CD14-positive monocyte (primary cell): ENCODE measurements at regions not wholly inside any gene's neighbourhood (a gene's known extent, or its start where the extent isn't known, plus 50 kb on each side); places are given as distances from the start of the nearest gene placed in this dataset.

Experiments
- DNase-seq, 3 donors: peaks; one replicate each; pipeline ENCODE4 v3.0.0-alpha.2; 2011 to 2022
- H2AFZ ChIP-seq: 2 replicates; pipeline ENCODE4 v1.6.0; 2012; ENCODE audit warnings: mild to moderate bottlenecking, low read depth, low read length, inconsistent platforms; ENCODE audit not compliant: insufficient read depth, poor library complexity, severe bottlenecking
- H3K27ac ChIP-seq, 2 donors: 1 replicate in 1 of 2; 2 replicates in 1 of 2; pipeline ENCODE4 v1.5.1; 2012 to 2013; ENCODE audit warnings: low read length in 2 of 2, control low read depth in 1 of 2, inconsistent platforms in 1 of 2, low read depth in 1 of 2, mild to moderate bottlenecking in 1 of 2
- H3K27me3 ChIP-seq, 2 donors: one replicate each; pipeline versions ENCODE4 v1.6.0 to v1.6.1; 2011 to 2013; ENCODE audit warnings: low read length in 2 of 2; ENCODE audit not compliant: control insufficient read depth in 2 of 2, insufficient read depth in 2 of 2
- H3K36me3 ChIP-seq, 2 donors: replicated peaks in 1 of 2; 1 replicate in 1 of 2; 2 replicates in 1 of 2; pipeline versions ENCODE4 v1.5.1 to v1.6.1; 2012 to 2013; ENCODE audit warnings: low read length in 2 of 2, control low read depth in 1 of 2, inconsistent platforms in 1 of 2, mild to moderate bottlenecking in 1 of 2; ENCODE audit not compliant: insufficient read depth in 2 of 2, control insufficient read depth in 1 of 2
- H3K4me1 ChIP-seq, 2 donors: 1 replicate in 1 of 2; 2 replicates in 1 of 2; pipeline versions ENCODE4 v1.5.1 to v1.6.1; 2012 to 2013; ENCODE audit warnings: low read length in 2 of 2, control low read depth in 1 of 2, inconsistent platforms in 1 of 2, mild to moderate bottlenecking in 1 of 2, moderate library complexity in 1 of 2; ENCODE audit not compliant: insufficient read depth in 2 of 2, control insufficient read depth in 1 of 2
- H3K4me2 ChIP-seq: replicated peaks from 2 replicates; pipeline ENCODE3; 2012; ENCODE audit warnings: low read length, moderate library complexity, mild to moderate bottlenecking; ENCODE audit not compliant: poor library complexity, severe bottlenecking; ENCODE audit errors: extremely low read depth
- H3K4me3 ChIP-seq, 3 experiments: fragments of 200-600 bp in 1 of 3; sonication (generic) in 1 of 3; replicated peaks in 1 of 3; 1 replicate in 2 of 3; 2 replicates in 1 of 3; pipeline ENCODE4 v1.5.1; 2011 to 2013; ENCODE audit warnings: low read length in 3 of 3, mild to moderate bottlenecking in 3 of 3, control low read depth in 2 of 3, low read depth in 2 of 3, inconsistent platforms in 1 of 3, moderate library complexity in 1 of 3
- H3K79me2 ChIP-seq: 2 replicates; pipeline ENCODE4 v1.6.0; 2012; ENCODE audit warnings: mild to moderate bottlenecking, control low read depth, inconsistent platforms, low read length, moderate library complexity; ENCODE audit not compliant: insufficient read depth
- H3K9ac ChIP-seq: 2 replicates; pipeline ENCODE4 v1.6.0; 2017; ENCODE audit warnings: low read length, mild to moderate bottlenecking; ENCODE audit not compliant: insufficient read depth, poor library complexity, severe bottlenecking
- H3K9me3 ChIP-seq, 2 donors: replicated peaks in 1 of 2; 1 replicate in 1 of 2; 2 replicates in 1 of 2; pipeline versions ENCODE4 v1.5.1 to v1.6.1; 2012 to 2013; ENCODE audit warnings: low read length in 2 of 2, control low read depth in 1 of 2; ENCODE audit not compliant: control insufficient read depth in 1 of 2, insufficient read depth in 1 of 2
- H4K20me1 ChIP-seq: 2 replicates; pipeline ENCODE4 v1.6.0; 2012; ENCODE audit warnings: mild to moderate bottlenecking, low read length, control low read depth, moderate library complexity; ENCODE audit not compliant: insufficient read depth
- H3K27ac Mint-ChIP-seq, 7 donors: one replicate each; pipeline ENCODE4 v1.8.0; 2020; ENCODE audit warnings: mild to moderate bottlenecking in 7 of 7, mixed read lengths in 7 of 7, moderate library complexity in 6 of 7, inconsistent platforms in 2 of 7
- H3K27me3 Mint-ChIP-seq, 3 donors: one replicate each; pipeline ENCODE4 v1.8.0; 2021 to 2022; ENCODE audit warnings: low read depth in 3 of 3, mild to moderate bottlenecking in 3 of 3, mixed read lengths in 3 of 3, moderate library complexity in 3 of 3, inconsistent platforms in 1 of 3
- H3K36me3 Mint-ChIP-seq, 2 donors: one replicate each; pipeline ENCODE4 v1.8.0; 2020; ENCODE audit warnings: mixed read lengths in 2 of 2, inconsistent platforms in 1 of 2, mild to moderate bottlenecking in 1 of 2
- H3K4me1 Mint-ChIP-seq: one replicate; pipeline ENCODE4 v1.8.0; 2020; ENCODE audit warnings: mild to moderate bottlenecking, mixed read lengths
- H3K4me3 Mint-ChIP-seq, 2 donors: one replicate each; pipeline ENCODE4 v1.8.0; 2020; ENCODE audit warnings: mild to moderate bottlenecking in 2 of 2, mixed read lengths in 2 of 2, moderate library complexity in 1 of 2
- H3K9me3 Mint-ChIP-seq, 7 donors: one replicate each; pipeline ENCODE4 v1.8.0; 2020 to 2022; ENCODE audit warnings: mixed read lengths in 7 of 7, mild to moderate bottlenecking in 6 of 7, moderate library complexity in 6 of 7, inconsistent platforms in 2 of 7
- CTCF ChIP-seq: fragments of 200-600 bp; IDR thresholded peaks from one replicate; pipeline ENCODE4 v1.8.0; 2022; ENCODE audit warnings: antibody characterized with exemption, mild to moderate bottlenecking
- WGBS: methylation state at CpG from one replicate; pipeline ENCODE4 v1.1.5; 2013; ENCODE audit warnings: missing lambda C conversion rate; ENCODE audit not compliant: insufficient coverage; 5-methylcytosine and 5-hydroxymethylcytosine counted together
- intact Hi-C, 2 donors: fragments of 100-400 bp; cut with micrococcal nuclease; formaldehyde crosslinking; loops; one replicate each; pipeline versions ENCODE4 v1.15.0 to v1.15.1; 2023

GRCh38 chr7:16207321-16207720, 214.0 kb downstream of the CRPPA start:
- H3K9ac ChIP-seq = no peak overlapping the region
- intact Hi-C loops = no loop called here
- no peaks in the 10 kb centered on the region for H4K20me1 ChIP-seq
- whole genome bisulfite sequencing = no CpG with 5 or more reads among the region's 2 CpGs
- no peaks in the 10 kb centered on the region for H3K4me1 ChIP-seq
- H2AFZ ChIP-seq = no peak overlapping the region
- DNase-seq = no peak
- H3K27me3 Mint-ChIP-seq = no peaks in the 10 kb centered on the region
- H3K27ac ChIP-seq = no peak overlapping the region
- H3K36me3 ChIP-seq = no peaks in the 10 kb centered on the region
- no peak overlapping the region for H3K4me3 ChIP-seq
- H3K9me3 Mint-ChIP-seq = peaks cover 0 to 8% (median 2%) of the 10 kb centered on the region in 7 donors
- no peak overlapping the region for H3K4me2 ChIP-seq
- H3K27ac Mint-ChIP-seq = no peak overlapping the region
- no peak for TF ChIP-seq CTCF
- no peak overlapping the region for H3K4me3 Mint-ChIP-seq
- H3K4me1 Mint-ChIP-seq = no peaks in the 10 kb centered on the region
- H3K27me3 ChIP-seq = no peaks in the 10 kb centered on the region
- no peaks in the 10 kb centered on the region for H3K79me2 ChIP-seq
- peaks cover 0 to 3% of the 10 kb centered on the region in 2 donors for H3K9me3 ChIP-seq
- no peaks in the 10 kb centered on the region for H3K36me3 Mint-ChIP-seq

- Histone ChIP-seq H3K27me3 (no peaks in the 10 kb centered on the region), H3K4me1 (no peaks in the 10 kb centered on the region), H3K9me3 (peaks cover 0 to 9% of the 10 kb centered on the region in 2 donors), H3K36me3 (no peaks in the 10 kb centered on the region), H3K27ac (no peak overlapping the region), H3K9ac (no peak overlapping the region), H3K4me3 (no peak overlapping the region), H4K20me1 (no peaks in the 10 kb centered on the region), H3K4me2 (no peak overlapping the region), H2AFZ (no peak overlapping the region), H3K79me2 (no peaks in the 10 kb centered on the region)
- Mint-ChIP-seq H3K27ac (no peak overlapping the region), H3K36me3 (no peaks in the 10 kb centered on the region), H3K4me1 (no peaks in the 10 kb centered on the region), H3K9me3 (peaks cover 0 to 8% (median 3%) of the 10 kb centered on the region in 7 donors), H3K4me3 (no peak overlapping the region), H3K27me3 (no peaks in the 10 kb centered on the region)
- no peak for DNase-seq
- no CpG with 5 or more reads among the region's 2 CpGs for WGBS
- TF ChIP-seq CTCF = no peak
- intact Hi-C loops = no loop called here
Measured at GRCh38 chr7:16205466-16205865, 215.9 kb downstream of the CRPPA start.
